Retina (tissue), 1 donor: ENCODE measurements at regions not wholly inside any gene's neighbourhood (a gene's known extent, or its start where the extent isn't known, plus 50 kb on each side); places are given as distances from the start of the nearest gene placed in this dataset.

Experiments
- DNase-seq: peaks from one replicate; pipeline ENCODE4 v3.0.0-alpha.2; 2016

GRCh38 chr6:164133095-164133494, 718.6 kb downstream of the QKI start:
- DNase-seq: no peak

- no peak for DNase-seq
Observed at GRCh38 chr6:164130585-164130984, 716.1 kb downstream of the QKI start.

- DNase-seq: no peak
Observed at GRCh38 chr6:164130151-164130550, 715.6 kb downstream of the QKI start.

GRCh38 chr6:164129218-164129617, 714.7 kb downstream of the QKI start:
- DNase-seq: no peak

- DNase-seq: no peak
Observed at GRCh38 chr6:164128101-164128500, 713.6 kb downstream of the QKI start.

GRCh38 chr6:164124986-164125385, 710.5 kb downstream of the QKI start:
- DNase-seq: no peak

GRCh38 chr6:164124473-164124872, 710.0 kb downstream of the QKI start:
- DNase-seq: no peak

- DNase-seq: no peak
Observed at GRCh38 chr6:164122109-164122508, 707.6 kb downstream of the QKI start.

- no peak for DNase-seq
Observed at GRCh38 chr6:164121527-164121926, 707.0 kb downstream of the QKI start.

- no peak for DNase-seq
Observed at GRCh38 chr6:164114651-164115050, 700.1 kb downstream of the QKI start.

GRCh38 chr6:164114051-164114450, 699.5 kb downstream of the QKI start:
- no peak for DNase-seq

- no peak for DNase-seq
Observed at GRCh38 chr6:164113637-164114036, 699.1 kb downstream of the QKI start.

- DNase-seq: no peak
Observed at GRCh38 chr6:164109770-164110140, 695.2 kb downstream of the QKI start.

- no peak for DNase-seq
Observed at GRCh38 chr6:164108869-164109769, 694.6 kb downstream of the QKI start.

GRCh38 chr6:164108092-164108491, 693.6 kb downstream of the QKI start:
- no peak for DNase-seq

- no peak for DNase-seq
Observed at GRCh38 chr6:164107297-164107995, 692.9 kb downstream of the QKI start.

- peak; percentile 39 for DNase-seq
Observed at GRCh38 chr6:164106345-164106769, 691.8 kb downstream of the QKI start.

GRCh38 chr6:164105705-164106104, 691.2 kb downstream of the QKI start:
- no peak for DNase-seq

GRCh38 chr6:164104432-164104831, 689.9 kb downstream of the QKI start:
- no peak for DNase-seq

- DNase-seq: peak; percentile 91
Observed at GRCh38 chr6:164102693-164103092, 688.2 kb downstream of the QKI start.

- DNase-seq: peak; percentile 49
Observed at GRCh38 chr6:164101859-164102258, 687.3 kb downstream of the QKI start.

- peak; percentile 80 for DNase-seq
Observed at GRCh38 chr6:164099269-164099865, 684.8 kb downstream of the QKI start.

- DNase-seq: peak; percentile 79
Observed at GRCh38 chr6:164098857-164099267, 684.3 kb downstream of the QKI start.
